Duodenal mucosa (tissue), 2 donors: ENCODE measurements at regions not wholly inside any gene's neighbourhood (a gene's known extent, or its start where the extent isn't known, plus 50 kb on each side); places are given as distances from the start of the nearest gene placed in this dataset.

Experiments used
- H3K27ac ChIP-seq: one replicate; pipeline ENCODE4 v1.7.0; 2013; ENCODE audit warnings: low read depth, low read length
- H3K27me3 ChIP-seq, 2 donors: one replicate each; pipeline ENCODE4 v1.7.0; 2013; ENCODE audit warnings: low read length in 2 of 2, control low read depth in 1 of 2; ENCODE audit not compliant: insufficient read depth in 2 of 2, control insufficient read depth in 1 of 2
- H3K36me3 ChIP-seq, 2 donors: one replicate each; pipeline ENCODE4 v1.7.0; 2013; ENCODE audit warnings: low read length in 2 of 2, control low read depth in 1 of 2; ENCODE audit not compliant: insufficient read depth in 2 of 2, control insufficient read depth in 1 of 2
- H3K4me1 ChIP-seq, 2 donors: one replicate each; pipeline ENCODE4 v1.7.0; 2013; ENCODE audit warnings: low read length in 2 of 2, control low read depth in 1 of 2; ENCODE audit not compliant: insufficient read depth in 2 of 2, control insufficient read depth in 1 of 2
- H3K4me3 ChIP-seq, 2 donors: one replicate each; pipeline ENCODE4 v1.7.0; 2013; ENCODE audit warnings: low read length in 2 of 2, low read depth in 1 of 2
- H3K9ac ChIP-seq, 2 donors: one replicate each; pipeline ENCODE4 v1.7.0; 2013; ENCODE audit warnings: low read length in 2 of 2, low read depth in 1 of 2
- H3K9me3 ChIP-seq, 2 donors: one replicate each; pipeline ENCODE4 v1.7.0; 2013; ENCODE audit warnings: low read length in 2 of 2, control low read depth in 1 of 2; ENCODE audit not compliant: control insufficient read depth in 1 of 2

DNA sequence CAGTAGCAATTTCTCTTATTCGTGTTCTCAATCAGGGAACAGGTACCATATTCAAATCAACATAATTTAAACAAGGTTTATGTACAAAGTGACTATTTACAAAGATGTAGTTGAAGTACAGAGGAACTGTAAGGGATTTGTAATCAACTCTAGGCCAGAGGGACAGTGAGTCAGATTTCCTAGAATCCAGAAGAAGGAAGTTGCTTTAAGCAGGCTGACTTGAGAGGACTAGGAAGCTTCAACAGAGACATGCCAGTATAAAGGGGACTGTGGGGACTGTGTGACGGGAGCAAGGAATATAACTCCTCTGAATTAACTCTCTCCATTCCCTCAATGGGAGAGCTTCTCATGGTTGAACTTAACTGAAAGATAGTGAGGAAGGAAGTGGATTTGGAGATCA, 427.4 kb upstream of the JAG1 start:
- no peaks in the 10 kb centered on the region for H3K27me3 ChIP-seq
- no peaks in the 10 kb centered on the region for H3K36me3 ChIP-seq
- no peaks in the 10 kb centered on the region for H3K9me3 ChIP-seq
- H3K4me3 ChIP-seq = no peak overlapping the region
- no peak overlapping the region for H3K9ac ChIP-seq
- H3K27ac ChIP-seq = no peak overlapping the region
- H3K4me1 ChIP-seq = no peaks in the 10 kb centered on the region

DNA sequence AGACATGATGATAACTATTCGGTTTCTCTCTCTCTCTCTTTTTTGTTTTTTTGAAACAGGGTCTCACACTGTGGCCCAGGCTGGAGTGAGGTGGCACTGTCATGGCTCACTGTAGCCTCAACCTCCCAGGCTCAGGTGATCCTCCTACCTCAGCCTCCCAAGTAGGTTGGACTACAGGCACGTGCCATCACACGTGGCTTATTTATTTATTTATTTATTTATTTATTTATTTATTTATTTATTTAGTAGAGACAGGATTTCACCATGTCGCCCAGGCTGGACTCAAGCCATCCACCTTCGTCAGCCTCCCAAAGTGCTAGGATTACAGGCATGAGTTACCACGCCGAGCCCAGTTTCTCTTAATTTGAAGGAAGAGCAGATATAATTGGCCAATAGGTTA, 427.9 kb upstream of the JAG1 start:
- H3K9me3 ChIP-seq = no peaks in the 10 kb centered on the region
- H3K9ac ChIP-seq = no peak overlapping the region
- no peaks in the 10 kb centered on the region for H3K4me1 ChIP-seq
- no peaks in the 10 kb centered on the region for H3K27me3 ChIP-seq
- no peaks in the 10 kb centered on the region for H3K36me3 ChIP-seq
- H3K27ac ChIP-seq = no peak overlapping the region
- no peak overlapping the region for H3K4me3 ChIP-seq

DNA sequence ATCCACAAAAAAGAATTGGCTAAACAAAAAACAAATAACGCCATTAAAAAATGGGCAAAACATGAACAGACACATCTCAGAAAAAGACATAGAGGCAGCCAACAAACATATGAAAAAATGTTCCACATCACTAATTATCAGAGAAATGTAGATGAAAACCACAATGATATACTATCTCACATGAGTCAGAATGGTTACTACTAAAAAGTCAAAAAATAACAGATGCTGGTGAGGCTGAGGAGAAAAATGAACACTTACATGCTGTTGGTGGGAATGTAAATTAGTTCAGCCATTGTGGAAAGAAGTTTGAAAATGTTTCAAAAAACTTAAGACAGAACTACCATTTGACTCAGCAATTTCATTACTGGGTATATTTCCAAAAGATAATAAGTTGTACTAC, 430.1 kb upstream of the JAG1 start:
- Histone ChIP-seq H3K27me3 (no peaks in the 10 kb centered on the region), H3K36me3 (no peaks in the 10 kb centered on the region), H3K9ac (no peak overlapping the region), H3K4me3 (no peak overlapping the region), H3K4me1 (no peaks in the 10 kb centered on the region), H3K9me3 (no peaks in the 10 kb centered on the region), H3K27ac (no peak overlapping the region)

DNA sequence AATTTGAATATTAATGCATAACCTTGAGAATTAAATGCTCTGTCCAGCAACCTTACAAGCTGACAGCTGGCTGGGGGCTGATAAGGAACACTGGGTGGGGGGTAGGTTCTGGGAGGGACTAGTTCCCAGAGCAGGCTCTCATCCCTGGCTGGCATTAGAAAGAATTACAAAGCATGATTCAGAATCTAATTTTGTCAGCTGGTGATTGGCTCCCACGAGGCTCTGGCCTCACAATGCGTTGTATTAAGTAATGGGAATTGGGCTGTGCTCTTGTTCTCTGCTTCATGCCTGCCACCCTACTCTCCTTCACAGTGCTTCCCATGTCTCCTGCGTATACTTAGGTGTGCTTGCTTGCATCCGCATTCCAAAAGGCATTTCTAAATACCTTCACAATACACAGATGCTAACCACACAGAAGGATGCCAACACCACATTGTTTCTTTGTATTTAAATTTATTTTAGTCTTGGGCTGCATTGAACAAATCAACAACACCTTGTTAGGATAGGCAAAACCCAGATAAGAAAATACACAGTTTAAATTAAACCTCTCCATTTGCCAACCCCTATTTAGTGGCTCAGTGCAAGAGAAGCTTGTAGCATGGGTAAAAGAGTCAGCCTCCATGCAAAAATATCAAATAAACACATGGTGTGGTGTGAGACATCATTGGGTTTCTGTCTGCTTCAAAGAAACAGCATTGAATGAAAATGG, 434.5 kb upstream of the JAG1 start:
- Histone ChIP-seq H3K9me3 (no peaks in the 10 kb centered on the region), H3K4me3 (no peak overlapping the region), H3K9ac (no peak overlapping the region), H3K27ac (no peak overlapping the region), H3K27me3 (no peaks in the 10 kb centered on the region), H3K36me3 (no peaks in the 10 kb centered on the region), H3K4me1 (no peaks in the 10 kb centered on the region)

DNA sequence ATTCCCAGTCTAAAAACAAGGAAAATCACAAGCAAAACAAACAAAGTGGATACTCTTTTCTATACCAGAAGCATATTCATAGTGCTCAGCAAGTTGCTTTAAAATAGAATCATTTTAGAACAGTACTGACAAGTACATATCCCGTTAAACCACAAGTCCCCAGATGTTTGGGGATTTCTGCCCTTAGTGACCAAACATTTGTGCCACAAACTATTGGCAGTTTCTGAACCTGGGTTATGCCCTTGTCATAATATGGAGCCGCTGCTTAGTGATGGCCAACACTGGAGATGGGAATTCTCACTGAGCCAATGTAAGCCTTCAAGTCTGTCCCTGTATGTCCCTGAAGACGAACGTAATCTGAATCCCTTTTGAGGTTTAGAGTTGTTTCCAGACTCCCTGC, 436.7 kb upstream of the JAG1 start:
- Histone ChIP-seq H3K9me3 (no peaks in the 10 kb centered on the region), H3K27ac (no peak overlapping the region), H3K27me3 (no peaks in the 10 kb centered on the region), H3K9ac (no peak overlapping the region), H3K4me1 (no peaks in the 10 kb centered on the region), H3K36me3 (no peaks in the 10 kb centered on the region), H3K4me3 (no peak overlapping the region)

DNA sequence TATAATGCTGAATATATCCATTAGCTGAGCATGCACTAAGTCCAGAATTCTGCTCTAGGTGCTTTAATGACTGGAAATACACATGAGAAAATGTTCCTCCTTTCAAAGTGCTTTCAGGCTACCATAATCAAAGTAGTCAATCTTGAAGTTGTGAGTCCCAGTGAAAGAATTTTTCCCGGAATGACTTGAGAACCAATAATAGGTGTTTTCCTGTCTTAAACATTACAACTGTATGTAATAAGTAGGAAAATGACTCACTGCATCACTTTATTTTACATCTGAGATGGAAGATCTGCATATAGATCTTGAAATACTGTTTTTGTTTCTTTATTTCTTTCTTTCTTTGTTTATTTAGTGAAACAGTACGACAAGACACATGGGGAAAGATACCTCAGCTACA, 437.4 kb upstream of the JAG1 start:
- no peaks in the 10 kb centered on the region for H3K36me3 ChIP-seq
- H3K27ac ChIP-seq = no peak overlapping the region
- no peaks in the 10 kb centered on the region for H3K27me3 ChIP-seq
- no peak overlapping the region for H3K4me3 ChIP-seq
- H3K9ac ChIP-seq = no peak overlapping the region
- H3K4me1 ChIP-seq = no peaks in the 10 kb centered on the region
- H3K9me3 ChIP-seq = no peaks in the 10 kb centered on the region

DNA sequence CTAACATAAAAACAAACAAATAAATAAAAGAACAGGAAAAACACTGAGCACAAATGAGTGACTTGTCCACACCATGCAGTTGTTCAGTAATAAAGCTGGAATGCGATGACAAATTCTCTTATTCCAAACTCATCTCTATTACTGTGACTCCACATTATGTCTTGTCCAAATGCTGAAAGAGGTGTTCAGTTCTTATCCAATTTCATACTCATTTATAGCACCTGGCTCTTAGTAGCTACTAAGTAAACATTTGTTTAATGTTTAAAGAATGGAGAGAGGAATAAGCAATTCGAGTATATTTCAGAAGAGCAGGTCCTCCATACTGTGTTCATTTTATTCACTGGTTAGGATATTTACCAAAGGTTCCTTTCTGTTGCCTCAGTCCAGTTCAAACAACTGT, 439.0 kb upstream of the JAG1 start:
- Histone ChIP-seq H3K4me1 (no peaks in the 10 kb centered on the region), H3K27me3 (no peaks in the 10 kb centered on the region), H3K4me3 (no peak overlapping the region), H3K36me3 (no peaks in the 10 kb centered on the region), H3K9ac (no peak overlapping the region), H3K27ac (no peak overlapping the region), H3K9me3 (no peaks in the 10 kb centered on the region)

DNA sequence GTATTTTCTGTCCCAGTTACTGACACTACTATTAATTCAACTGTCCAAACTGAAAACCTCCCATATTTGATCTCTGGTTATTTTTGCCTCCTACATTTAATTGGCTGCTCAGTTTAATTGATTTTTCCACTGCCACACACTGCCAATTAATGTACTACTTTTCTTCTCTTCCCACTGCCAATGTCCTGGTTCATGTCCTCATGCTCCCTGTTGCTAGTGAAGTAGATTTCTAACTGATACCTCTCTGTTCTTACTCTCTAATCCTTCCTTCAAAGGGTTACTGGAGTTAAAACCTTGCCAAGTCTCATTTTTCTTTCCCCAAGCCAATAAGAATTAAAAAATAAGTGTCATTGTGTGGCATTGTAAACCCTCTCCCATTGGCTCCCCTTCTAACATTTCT, 440.6 kb upstream of the JAG1 start:
- Histone ChIP-seq H3K9me3 (no peaks in the 10 kb centered on the region), H3K27ac (no peak overlapping the region)

DNA sequence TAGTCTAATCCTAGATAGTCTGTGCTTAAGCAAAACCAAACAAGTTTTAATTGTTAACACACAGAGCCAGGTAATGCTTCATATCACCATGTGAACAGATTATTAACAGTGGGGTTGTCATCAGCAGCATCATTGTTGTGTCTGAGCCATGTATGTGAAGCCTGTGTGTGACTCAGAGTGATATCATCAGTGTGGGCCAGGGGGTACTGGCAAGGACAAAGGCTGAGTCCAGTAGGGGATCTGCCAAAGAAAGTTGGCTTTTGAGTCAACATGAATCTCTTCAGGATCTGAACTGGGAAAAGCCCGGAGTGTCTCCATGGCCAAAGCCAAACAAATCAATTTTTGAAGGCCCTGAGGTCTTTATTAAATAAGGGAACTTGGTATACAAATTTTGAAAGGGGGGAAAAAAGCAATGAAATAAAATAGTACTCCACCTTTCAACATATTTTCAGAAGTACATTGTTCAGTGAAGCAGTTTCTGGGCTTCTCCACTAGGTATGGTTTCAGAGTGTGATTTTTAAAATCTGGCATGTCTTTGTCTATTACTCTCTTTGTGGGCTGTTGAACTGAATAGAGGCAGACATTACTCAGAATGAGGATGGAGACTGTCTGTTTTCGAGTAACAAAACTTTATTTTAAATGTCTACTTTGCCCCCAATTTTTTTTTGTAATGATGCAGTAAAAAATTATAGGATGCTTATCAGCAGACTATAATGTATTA, 444.2 kb upstream of the JAG1 start:
- Histone ChIP-seq H3K4me1 (no peaks in the 10 kb centered on the region), H3K27ac (no peak overlapping the region), H3K27me3 (no peaks in the 10 kb centered on the region), H3K36me3 (no peaks in the 10 kb centered on the region), H3K9me3 (no peaks in the 10 kb centered on the region), H3K9ac (no peak overlapping the region), H3K4me3 (no peak overlapping the region)

More for the DNA sequence above, 440.6 kb upstream of the JAG1 start:
- Histone ChIP-seq H3K4me3 (no peak overlapping the region), H3K9ac (no peak overlapping the region), H3K27me3 (no peaks in the 10 kb centered on the region), H3K4me1 (no peaks in the 10 kb centered on the region), H3K36me3 (no peaks in the 10 kb centered on the region)

DNA sequence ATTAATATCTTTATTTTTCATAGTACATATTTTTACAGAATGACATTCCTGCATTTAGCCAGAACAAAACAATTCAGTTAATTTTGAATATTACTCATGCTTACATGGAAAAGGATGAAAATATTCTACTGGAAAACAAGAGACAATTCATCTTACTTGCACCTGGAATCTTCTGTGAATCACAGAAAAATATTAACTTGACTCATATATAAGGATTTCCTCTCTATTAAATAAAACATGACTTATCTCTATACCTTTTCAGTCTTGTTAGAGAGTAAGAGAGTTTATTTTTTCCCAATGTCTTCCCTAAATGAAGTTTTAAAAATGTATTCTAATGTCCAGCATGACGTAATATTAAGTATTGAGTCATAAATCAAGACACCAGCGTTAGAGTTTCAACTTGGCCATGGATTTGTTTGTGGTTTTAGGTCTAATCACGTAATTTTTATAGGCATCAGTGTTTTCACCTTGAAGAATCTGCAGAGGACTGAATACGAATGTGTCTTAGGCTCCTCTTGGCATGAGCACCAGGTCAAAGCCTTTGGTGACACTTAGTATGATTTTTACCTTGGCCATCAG, 445.1 kb upstream of the JAG1 start:
- Histone ChIP-seq H3K27ac (no peak overlapping the region), H3K9ac (no peak overlapping the region), H3K4me1 (no peaks in the 10 kb centered on the region), H3K27me3 (no peaks in the 10 kb centered on the region), H3K9me3 (no peaks in the 10 kb centered on the region), H3K36me3 (no peaks in the 10 kb centered on the region), H3K4me3 (no peak overlapping the region)
